GM03348 (cell line): ENCODE measurements at regions not wholly inside any gene's neighbourhood (a gene's known extent, or its start where the extent isn't known, plus 50 kb on each side); places are given as distances from the start of the nearest gene placed in this dataset.

ENCODE experiments used
- DNase-seq: peaks from one replicate; pipeline ENCODE4 v3.0.0; 2012; ENCODE audit warnings: low spot score

DNA sequence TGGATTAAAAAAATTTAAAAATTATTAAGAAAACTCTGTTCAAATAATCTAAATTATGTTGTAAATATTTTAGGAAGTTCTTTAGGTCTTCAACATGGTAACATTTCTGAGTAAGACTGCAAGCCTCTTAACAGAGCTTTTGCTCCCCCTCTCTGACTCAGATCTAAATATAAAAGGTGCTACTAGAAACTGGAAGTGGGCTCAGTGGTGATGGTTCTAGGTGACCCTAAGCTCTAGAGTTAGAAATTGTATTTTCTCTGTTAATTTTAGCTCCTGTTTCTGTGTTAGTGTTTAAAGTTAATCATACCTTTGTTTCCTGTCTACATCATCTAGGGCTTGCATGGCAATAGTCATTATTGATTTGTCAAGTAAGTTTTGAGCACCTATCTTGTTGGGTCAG is 159.9 kb upstream of the MEIS2 start:
- DNase-seq = no peak

- DNase-seq = no peak
Observed at GRCh38 chr15:37261685-37262084, 161.3 kb upstream of the MEIS2 start.

- DNase-seq = no peak
Observed at GRCh38 chr15:37262922-37263608, 162.7 kb upstream of the MEIS2 start.

- peak; percentile 32 for DNase-seq
Observed at GRCh38 chr15:37289109-37289765, 188.9 kb upstream of the MEIS2 start.

DNA sequence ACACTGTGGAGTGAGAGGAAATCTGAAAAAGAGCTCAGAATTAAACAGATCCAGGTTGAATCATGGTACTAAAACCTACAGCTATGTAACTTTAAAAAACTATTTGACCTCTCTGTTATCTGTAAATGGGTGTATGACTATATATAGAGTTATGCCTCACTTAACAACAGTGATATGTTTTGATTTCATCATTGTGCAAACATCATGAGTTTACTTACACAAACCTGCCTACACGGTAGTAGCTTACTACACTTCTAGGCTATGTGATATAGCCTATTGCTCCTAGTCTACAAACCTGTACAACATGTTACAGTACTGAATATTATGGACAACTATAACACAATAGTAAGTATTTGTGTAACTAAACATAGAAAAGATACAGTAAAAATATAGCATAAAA is 191.6 kb upstream of the MEIS2 start:
- DNase-seq = no peak

DNA sequence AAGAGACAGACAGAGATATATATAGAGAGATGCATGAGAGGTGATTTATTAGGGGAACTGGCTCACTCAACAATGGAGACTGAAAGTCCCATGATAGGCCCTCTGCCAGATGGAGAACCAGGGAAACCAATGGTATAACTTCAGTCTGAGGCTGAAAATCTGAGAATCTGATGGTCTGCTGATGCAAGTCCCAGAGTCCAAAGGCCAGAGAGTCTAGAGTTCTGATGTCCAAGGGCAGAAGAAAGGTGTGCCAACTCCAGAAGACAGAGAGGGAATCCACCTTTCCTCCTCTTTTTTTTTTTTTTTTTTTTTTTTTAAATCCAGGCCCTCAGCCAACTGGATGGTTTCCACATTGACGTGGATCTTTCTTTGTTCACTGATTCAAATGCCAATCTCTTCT is 197.9 kb upstream of the MEIS2 start:
- DNase-seq = no peak

DNA sequence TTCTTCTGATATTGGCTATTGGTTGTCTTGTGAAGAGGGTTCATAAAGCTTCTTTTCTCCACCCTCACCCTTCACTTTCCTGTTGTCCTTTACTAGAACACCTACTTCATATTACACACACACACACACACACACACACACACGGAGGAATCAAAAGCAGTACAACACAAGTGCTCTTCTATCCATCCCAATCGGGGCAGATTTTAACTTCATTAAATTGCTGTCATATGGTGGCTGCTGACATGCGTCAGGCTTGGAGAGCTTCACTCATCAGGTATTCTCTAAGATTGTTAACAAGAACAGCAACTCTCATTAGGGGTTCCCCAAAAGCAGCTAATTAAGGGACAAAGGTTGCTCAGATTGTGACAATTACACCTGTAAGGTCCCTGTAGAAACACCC is 239.1 kb upstream of the MEIS2 start:
- no peak for DNase-seq

GRCh38 chr15:37339856-37340255 is 239.5 kb upstream of the MEIS2 start:
- DNase-seq = no peak

- DNase-seq = no peak
Observed at GRCh38 chr15:37340438-37340837, 240.1 kb upstream of the MEIS2 start.

GRCh38 chr15:37359101-37359892 is 258.9 kb upstream of the MEIS2 start:
- no peak for DNase-seq

DNA sequence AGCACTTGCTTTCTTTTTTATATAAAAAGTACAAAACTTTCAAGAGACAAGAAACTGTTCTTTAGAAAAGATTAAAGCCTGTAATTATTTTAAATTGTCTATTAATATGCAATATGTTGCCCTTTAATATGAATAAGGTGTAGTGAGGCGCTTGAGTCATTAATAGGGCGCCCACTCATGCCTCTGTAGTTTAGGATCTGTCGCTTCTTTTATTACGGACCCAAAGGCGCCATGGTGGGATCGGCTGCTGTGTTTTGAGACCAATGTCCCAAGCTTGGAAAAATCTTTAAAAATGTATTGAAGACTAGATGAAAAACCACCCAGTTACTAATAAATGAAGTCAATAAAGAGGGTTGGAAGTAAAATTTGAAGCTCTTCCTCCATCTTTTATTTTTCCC is 259.5 kb upstream of the MEIS2 start:
- no peak for DNase-seq

DNA sequence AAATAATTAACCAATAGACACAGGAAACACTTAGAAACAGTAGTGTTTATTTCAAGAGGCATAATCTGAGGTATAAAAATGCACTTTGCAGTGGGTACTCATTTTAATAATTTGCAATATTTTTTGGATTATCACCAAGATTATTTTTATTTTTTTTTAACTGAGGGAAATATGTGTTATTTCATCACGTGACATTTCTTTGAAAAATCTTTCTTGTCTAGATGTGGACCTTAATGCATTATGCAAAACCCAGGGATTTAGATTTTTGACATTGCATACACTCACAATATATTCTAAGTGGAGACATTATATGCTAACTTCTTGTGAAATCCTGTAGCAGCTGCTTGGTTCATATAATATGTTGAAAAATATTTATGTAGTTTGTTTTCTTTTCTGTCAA is 260.4 kb upstream of the MEIS2 start:
- no peak for DNase-seq

- no peak for DNase-seq
Observed at GRCh38 chr15:37361621-37362020, 261.3 kb upstream of the MEIS2 start.

GRCh38 chr15:37362414-37362813 is 262.1 kb upstream of the MEIS2 start:
- DNase-seq = no peak

GRCh38 chr15:37368961-37369360 is 268.6 kb upstream of the MEIS2 start:
- no peak for DNase-seq

- no peak for DNase-seq
Observed at GRCh38 chr15:37370941-37371340, 270.6 kb upstream of the MEIS2 start.

DNA sequence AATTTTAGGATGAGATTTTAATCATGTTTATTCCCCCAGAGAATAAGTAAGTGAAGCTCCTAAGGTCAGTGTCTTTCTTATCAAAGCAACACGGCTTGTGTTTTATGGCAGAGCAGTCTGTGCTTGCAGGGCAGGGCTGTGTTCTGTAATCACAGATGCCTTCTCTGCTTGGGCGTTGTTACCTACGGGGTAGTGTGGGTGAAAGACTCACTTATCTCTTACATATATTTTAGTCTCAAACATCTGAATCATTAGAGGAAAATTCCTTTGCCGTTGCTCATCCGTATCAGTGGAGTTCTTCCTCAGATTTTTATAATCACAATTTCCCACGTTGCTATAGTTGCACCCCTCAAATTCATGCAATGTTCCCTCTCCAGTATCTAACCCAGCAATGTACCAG is 271.7 kb upstream of the MEIS2 start:
- DNase-seq = no peak

- no peak for DNase-seq
Observed at GRCh38 chr15:37375519-37375918, 275.2 kb upstream of the MEIS2 start.

DNA sequence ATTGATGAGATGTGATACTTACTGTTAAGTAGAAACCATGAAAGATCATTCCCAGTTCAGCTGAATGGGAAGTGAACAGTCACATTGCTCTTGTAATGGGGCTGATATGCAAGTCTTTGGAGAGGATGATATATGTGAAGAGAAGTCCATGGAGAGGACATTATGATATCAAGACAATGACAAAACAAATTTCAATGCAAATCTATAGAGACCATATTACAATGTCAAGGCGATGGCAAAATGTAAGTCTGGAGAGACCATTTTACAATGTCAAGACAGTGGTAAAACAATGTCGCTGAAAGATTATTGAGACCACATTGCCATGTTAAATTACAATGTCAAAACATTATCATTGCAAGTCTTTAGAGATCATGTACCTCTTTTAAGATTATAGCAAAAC is 277.1 kb upstream of the MEIS2 start:
- DNase-seq = no peak

GRCh38 chr15:37394402-37395099 is 294.2 kb upstream of the MEIS2 start:
- no peak for DNase-seq

DNA sequence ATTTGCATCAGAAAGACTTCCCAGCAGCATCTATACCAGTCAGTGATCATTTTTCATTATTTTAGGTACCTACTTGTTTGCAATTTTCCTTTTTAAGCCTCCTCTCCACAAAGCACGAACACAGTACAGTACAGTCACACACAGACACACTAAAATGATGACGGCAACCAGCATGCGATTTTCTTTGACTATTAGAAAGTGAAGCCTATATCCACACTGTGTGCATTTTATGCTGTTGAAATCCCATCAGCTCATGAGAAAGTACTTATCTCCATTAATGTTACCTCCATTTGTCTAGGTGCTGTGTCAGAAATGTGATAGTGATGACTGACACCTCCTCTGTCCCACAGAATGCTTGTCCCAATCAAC is 294.7 kb upstream of the MEIS2 start:
- DNase-seq = no peak

- DNase-seq = no peak
Observed at GRCh38 chr15:37397266-37398022, 297.1 kb upstream of the MEIS2 start.
